ENCODE measurements at regions not wholly inside any gene's neighbourhood (a gene's known extent, or its start where the extent isn't known, plus 50 kb on each side); places are given as distances from the start of the nearest gene placed in this dataset.

DNA sequence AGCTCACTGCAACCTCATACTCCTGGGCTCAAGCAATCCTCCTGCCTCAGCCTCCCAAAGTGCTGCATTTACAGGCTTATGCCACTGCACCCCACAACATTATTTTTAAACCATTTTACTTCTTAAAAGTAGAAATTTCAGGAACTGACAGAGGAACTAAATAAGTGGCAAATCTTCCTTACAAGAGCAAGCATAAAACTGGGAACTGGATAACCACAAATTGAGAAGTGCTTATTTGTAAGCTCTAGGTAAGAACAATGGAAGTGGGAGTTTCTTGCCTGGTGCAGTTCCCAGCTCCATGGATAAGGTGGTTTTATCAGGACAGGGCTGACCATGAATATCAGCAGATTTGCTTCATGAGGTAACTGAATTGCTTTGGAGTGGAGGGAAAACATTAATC is 655.2 kb downstream of the DIPK2A start:
- Histone ChIP-seq H3K36me3 (ENCODE audit: control insufficient read depth in 4 of 4, insufficient read depth in 3 of 4, low read depth in 1 of 4, low read length in 3 of 4) (no peaks in the 10 kb centered on the region), H3K4me3 (ENCODE audit: low read depth in 1 of 3, low read length in 3 of 3) (no peak overlapping the region), H3K9ac (ENCODE audit: low read depth in 1 of 2, low read length in 2 of 2) (no peak overlapping the region), H3K27me3 (ENCODE audit: control insufficient read depth in 4 of 4, insufficient read depth in 4 of 4, low read length in 3 of 4) (peaks cover 0 to 8% (median 0%) of the 10 kb centered on the region in 4 donors), H3K4me1 (ENCODE audit: control insufficient read depth in 4 of 4, insufficient read depth in 4 of 4, low read length in 3 of 4) (no peaks in the 10 kb centered on the region), H3K27ac (ENCODE audit: low read depth in 1 of 2, low read length in 2 of 2) (no peak overlapping the region), H3K9me3 (ENCODE audit: control insufficient read depth in 4 of 4, low read length in 3 of 4) (no peaks in the 10 kb centered on the region)
- no peak for DNase-seq (ENCODE audit: low spot score)
- TF ChIP-seq FOXA2 (IDR thresholded peaks at IDR 0.05), result no peak
- TF ChIP-seq GABPA (IDR thresholded peaks at IDR 0.05 in 1 of 2, conservative IDR thresholded peaks at IDR 0.05 in 1 of 2), result no peak
- TF ChIP-seq FOXA1 (IDR thresholded peaks at IDR 0.05), result no peak
- TF ChIP-seq HNF4A (conservative IDR thresholded peaks at IDR 0.05), result no peak
- no peak for TF ChIP-seq RXRA (IDR thresholded peaks at IDR 0.05)
- TF ChIP-seq ATF3 (IDR thresholded peaks at IDR 0.05), result no peak
- TF ChIP-seq, protein P1, sequence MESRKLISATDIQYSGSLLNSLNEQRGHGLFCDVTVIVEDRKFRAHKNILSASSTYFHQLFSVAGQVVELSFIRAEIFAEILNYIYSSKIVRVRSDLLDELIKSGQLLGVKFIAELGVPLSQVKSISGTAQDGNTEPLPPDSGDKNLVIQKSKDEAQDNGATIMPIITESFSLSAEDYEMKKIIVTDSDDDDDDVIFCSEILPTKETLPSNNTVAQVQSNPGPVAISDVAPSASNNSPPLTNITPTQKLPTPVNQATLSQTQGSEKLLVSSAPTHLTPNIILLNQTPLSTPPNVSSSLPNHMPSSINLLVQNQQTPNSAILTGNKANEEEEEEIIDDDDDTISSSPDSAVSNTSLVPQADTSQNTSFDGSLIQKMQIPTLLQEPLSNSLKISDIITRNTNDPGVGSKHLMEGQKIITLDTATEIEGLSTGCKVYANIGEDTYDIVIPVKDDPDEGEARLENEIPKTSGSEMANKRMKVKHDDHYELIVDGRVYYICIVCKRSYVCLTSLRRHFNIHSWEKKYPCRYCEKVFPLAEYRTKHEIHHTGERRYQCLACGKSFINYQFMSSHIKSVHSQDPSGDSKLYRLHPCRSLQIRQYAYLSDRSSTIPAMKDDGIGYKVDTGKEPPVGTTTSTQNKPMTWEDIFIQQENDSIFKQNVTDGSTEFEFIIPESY (IDR thresholded peaks at IDR 0.05), result no peak
- TF ChIP-seq TAF1 (conservative IDR thresholded peaks at IDR 0.05), result no peak
- no peak for TF ChIP-seq SP1 (IDR thresholded peaks at IDR 0.05)
- TF ChIP-seq NR2F2 (IDR thresholded peaks at IDR 0.05), result no peak
- TF ChIP-seq JUND (IDR thresholded peaks at IDR 0.05), result no peak
- no peak for TF ChIP-seq HNF4G (IDR thresholded peaks at IDR 0.05)
- TF ChIP-seq EGR1 (IDR thresholded peaks at IDR 0.05; ENCODE audit: low read depth in 2 of 2), result no peak
- TF ChIP-seq, protein P2, sequence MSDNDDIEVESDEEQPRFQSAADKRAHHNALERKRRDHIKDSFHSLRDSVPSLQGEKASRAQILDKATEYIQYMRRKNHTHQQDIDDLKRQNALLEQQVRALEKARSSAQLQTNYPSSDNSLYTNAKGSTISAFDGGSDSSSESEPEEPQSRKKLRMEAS (IDR thresholded peaks at IDR 0.05), result no peak

- H3K4me1 ChIP-seq (ENCODE audit: control insufficient read depth in 4 of 4, insufficient read depth in 4 of 4, low read length in 3 of 4), result no peaks in the 10 kb centered on the region
- no peak overlapping the region for H3K4me3 ChIP-seq (ENCODE audit: low read depth in 1 of 3, low read length in 3 of 3)
- no peak for TF ChIP-seq HNF4G (IDR thresholded peaks at IDR 0.05)
- H3K9me3 ChIP-seq (ENCODE audit: control insufficient read depth in 4 of 4, low read length in 3 of 4), result no peaks in the 10 kb centered on the region
- 89% methylated on average over 4 of the region's 4 CpGs for WGBS
- no peak overlapping the region for H3K9ac ChIP-seq (ENCODE audit: low read depth in 1 of 2, low read length in 2 of 2)
- peaks cover 0 to 8% (median 0%) of the 10 kb centered on the region in 4 donors for H3K27me3 ChIP-seq (ENCODE audit: control insufficient read depth in 4 of 4, insufficient read depth in 4 of 4, low read length in 3 of 4)
- no peaks in the 10 kb centered on the region for H3K36me3 ChIP-seq (ENCODE audit: control insufficient read depth in 4 of 4, insufficient read depth in 3 of 4, low read depth in 1 of 4, low read length in 3 of 4)
- no peak for DNase-seq (ENCODE audit: low spot score)
- H3K27ac ChIP-seq (ENCODE audit: low read depth in 1 of 2, low read length in 2 of 2), result no peak overlapping the region
Measured at GRCh38 chr3:144629381-144629780, 657.8 kb downstream of the DIPK2A start.

GRCh38 chr3:144636833-144637232 is 665.2 kb downstream of the DIPK2A start:
- Histone ChIP-seq H3K9me3 (ENCODE audit: control insufficient read depth in 4 of 4, low read length in 3 of 4) (no peaks in the 10 kb centered on the region), H3K9ac (ENCODE audit: low read depth in 1 of 2, low read length in 2 of 2) (no peak overlapping the region), H3K4me1 (ENCODE audit: control insufficient read depth in 4 of 4, insufficient read depth in 4 of 4, low read length in 3 of 4) (no peaks in the 10 kb centered on the region), H3K4me3 (ENCODE audit: low read depth in 1 of 3, low read length in 3 of 3) (no peak overlapping the region), H3K36me3 (ENCODE audit: control insufficient read depth in 4 of 4, insufficient read depth in 3 of 4, low read depth in 1 of 4, low read length in 3 of 4) (no peaks in the 10 kb centered on the region), H3K27ac (ENCODE audit: low read depth in 1 of 2, low read length in 2 of 2) (no peak overlapping the region), H3K27me3 (ENCODE audit: control insufficient read depth in 4 of 4, insufficient read depth in 4 of 4, low read length in 3 of 4) (no peaks in the 10 kb centered on the region)
- no peak for DNase-seq (ENCODE audit: low spot score)
- TF ChIP-seq RXRA (IDR thresholded peaks at IDR 0.05) (no peak), EGR1 (IDR thresholded peaks at IDR 0.05; ENCODE audit: low read depth in 2 of 2) (no peak), HNF4A (conservative IDR thresholded peaks at IDR 0.05) (no peak)
- WGBS, result 53% methylated on average over 2 of the region's 2 CpGs
